Fibroblast of peridontal ligament (primary cell): ENCODE measurements at regions not wholly inside any gene's neighbourhood (a gene's known extent, or its start where the extent isn't known, plus 50 kb on each side); places are given as distances from the start of the nearest gene placed in this dataset.
"Not testable (repeated sequence)": the region's sequence is repeated elsewhere in the genome, so short reads cannot be mapped to it uniquely, and the experiment has no call there.

Experiments
- DNase-seq: peaks from one replicate; pipeline ENCODE4 v3.0.0-alpha.2; 2010; ENCODE audit errors: extremely low read depth

DNA sequence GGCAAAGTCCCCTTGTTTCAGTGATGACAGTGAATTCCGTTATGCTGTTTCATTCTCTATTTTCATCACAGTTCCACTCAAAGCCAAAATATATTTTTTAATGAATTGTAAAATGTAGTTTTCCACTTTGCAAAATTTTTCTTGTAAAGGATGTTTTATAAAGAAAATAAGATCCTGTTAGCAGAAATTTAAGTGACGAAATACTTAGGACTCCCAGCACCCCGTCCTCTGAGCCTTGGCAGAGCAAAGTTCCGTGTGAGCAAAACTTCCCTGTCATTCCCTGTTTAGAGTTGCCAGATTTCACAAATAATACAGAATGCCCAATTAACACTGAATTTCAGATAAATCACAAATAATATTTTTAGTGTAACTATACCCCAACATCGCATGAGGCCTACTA lies 81.0 kb upstream of the RBPJ start:
- no peak for DNase-seq

DNA sequence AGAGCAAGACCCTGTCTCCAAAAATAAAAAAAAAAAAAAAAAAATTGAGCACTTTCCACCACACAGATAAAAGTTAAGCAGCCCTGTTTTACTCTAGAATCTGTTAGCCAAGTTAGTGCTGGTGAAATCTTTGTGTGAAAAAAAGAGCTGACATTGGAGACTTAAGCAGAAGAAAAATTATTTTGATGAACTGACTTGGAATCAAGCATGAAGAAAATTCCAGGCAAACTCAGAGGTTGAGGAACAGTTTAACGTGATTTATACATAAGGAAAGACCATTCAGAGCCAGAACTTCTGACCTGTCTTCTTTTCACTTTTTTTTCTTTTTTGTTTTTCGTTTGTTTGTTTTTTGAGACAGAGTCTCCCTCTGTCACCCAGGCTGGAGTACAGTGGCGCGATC lies 79.6 kb upstream of the RBPJ start:
- no peak for DNase-seq

DNA sequence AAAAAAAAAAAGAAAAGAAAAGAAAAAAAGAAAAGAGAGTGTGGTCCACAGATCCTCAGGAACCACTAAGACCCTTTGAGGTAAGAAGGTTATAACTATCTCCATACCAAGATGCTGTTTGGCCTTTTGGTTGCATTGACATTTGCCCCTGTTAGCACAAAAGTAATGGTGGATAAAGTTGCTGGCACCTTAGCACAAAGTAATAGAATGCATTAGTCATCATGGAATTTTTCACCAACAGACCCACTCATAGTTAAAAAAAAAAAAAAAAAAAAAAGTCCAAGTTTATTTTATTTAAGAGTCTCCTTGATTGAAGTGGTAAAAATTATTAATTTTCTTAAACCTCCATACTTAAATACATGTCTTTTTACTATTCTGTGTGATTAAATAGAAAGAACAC lies 78.4 kb upstream of the RBPJ start:
- DNase-seq: no peak

DNA sequence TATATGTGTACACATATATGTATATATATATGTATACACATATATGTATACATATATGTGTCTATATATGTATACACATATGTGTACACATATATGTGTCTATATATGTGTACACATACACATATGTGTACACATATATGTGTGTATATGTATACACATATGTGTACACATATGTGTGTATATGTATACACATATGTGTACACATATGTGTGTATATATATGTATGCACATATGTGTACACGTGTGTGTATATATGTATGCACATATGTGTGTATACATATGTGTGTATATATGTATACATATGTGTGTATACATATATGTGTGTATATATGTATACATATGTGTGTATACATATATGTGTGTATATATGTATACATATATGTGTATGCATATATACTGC lies 76.7 kb upstream of the RBPJ start:
- DNase-seq: not testable (repeated sequence)

DNA sequence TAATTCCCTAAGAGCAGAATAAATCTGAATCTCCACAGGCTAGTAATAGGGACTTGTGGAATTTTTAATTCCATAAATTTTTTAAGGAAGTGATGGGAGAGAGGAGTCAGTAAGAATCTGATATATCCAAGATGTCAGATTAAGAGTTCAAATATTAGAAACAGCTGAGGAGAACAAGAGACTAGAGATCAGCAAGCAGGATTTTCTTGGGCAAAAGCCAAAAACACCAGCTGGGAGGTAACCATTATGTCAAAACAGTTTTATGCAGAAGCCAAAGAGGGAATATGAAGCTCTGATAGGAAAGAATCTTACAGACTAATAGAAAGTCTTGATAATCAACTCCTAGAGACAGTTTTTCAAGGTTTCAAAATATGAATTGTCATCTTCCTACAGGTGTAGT lies 72.2 kb upstream of the RBPJ start:
- DNase-seq: peak; percentile 95

DNA sequence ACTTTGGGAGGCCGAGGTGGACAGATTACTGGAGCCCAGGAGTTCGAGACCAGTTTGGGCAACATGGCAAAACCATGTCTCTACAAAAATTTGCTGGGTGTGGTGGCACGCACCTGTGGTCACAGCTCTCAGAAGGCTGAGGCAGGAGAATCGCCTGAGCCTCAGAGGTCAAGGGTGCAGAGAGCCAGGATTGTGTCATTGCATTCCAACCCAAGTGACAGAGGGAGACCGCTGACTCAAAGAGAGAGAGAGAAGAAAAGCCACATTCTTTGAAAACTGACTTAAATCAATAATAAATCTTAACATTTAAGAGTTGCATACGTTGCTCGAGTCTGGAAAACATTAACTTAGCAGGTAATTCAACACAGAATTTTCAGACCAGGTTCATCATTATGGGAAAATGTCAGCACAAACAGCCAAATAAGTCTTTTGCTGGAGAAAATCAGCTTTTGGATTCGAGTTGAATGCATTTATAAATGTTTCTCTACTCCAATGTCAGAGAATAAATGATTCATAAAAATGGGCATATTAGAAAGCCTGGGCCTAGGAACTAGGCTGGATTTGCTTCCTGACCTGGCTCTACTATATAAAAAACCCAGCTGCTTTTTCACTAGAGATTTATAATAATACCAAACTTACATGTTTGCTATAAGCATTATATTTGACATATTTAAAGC lies 68.3 kb upstream of the RBPJ start:
- no peak for DNase-seq

DNA sequence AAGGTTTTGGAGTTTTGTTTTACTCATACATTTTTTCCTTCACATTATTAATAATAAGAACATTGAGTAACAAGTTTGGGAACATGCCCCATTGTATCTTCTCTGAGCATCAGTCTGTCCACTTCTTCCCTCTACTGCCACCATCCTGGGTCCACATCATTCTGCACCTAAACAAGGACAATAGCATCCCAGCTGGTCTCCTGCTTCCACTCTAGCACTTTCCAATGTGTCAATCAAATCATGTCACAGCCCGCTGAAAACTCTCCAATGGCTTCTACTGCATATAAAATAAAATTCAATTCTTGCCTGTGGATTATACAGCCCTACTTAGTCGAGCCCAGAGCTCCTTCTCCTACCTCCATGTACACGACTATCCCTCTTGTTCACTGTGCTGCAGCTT lies 66.8 kb upstream of the RBPJ start:
- no peak for DNase-seq

DNA sequence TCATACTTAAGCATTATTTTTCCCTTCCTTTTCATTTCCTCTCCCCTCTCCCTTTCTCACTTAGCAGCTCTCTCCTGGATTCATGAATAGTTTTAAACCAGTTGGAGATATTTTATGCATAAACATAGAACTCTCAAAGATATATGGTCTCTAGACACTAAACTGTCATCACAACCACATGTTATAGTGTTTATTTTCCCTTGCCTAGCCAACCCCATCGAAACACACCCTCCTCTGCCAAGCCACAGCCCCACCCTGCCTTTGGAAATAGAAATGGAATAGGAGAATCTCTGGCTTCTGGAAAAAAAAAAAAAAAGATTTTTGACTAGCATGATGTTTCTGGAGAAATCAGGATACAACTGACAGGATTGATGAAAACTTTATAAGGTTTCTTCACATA lies 64.8 kb upstream of the RBPJ start:
- peak; percentile 91 for DNase-seq

DNA sequence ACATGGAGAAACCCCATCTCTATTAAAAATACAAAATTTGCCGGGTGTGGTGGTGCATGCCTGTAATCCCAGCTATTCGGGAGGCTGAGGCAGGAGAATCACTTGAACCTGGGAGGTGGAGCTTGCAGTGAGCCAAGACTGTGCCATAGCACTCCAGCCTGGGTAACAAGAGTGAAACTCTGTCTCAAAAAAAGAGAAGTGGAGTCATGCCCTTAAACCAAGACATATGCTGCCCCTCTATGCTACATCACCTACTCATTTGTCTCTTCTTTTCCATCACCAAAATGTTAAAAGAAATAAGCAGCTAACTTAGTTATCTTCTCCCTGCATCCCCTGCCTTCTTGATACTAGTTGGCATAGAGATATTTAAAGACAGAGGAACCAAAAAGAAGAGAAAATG lies 63.4 kb upstream of the RBPJ start:
- not testable (repeated sequence) for DNase-seq

DNA sequence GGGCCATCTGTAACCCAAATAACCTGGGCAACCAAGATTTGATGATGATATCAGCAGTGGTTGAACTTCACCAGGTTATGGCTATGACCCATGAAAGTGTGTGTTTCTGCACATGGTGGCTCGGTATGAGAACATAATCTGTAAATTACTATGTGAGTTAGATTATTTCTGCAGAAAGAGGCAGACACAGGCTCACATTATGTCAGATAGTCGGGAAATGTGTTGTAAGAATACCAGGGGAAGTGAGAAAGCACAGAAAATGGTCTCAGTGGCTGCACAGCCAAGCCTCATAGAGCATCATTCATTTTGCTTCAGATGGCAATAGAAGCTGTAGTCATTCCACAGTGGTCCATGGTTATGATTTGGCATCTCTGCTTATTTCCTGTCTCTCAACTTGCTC lies 63.0 kb upstream of the RBPJ start:
- DNase-seq: no peak

DNA sequence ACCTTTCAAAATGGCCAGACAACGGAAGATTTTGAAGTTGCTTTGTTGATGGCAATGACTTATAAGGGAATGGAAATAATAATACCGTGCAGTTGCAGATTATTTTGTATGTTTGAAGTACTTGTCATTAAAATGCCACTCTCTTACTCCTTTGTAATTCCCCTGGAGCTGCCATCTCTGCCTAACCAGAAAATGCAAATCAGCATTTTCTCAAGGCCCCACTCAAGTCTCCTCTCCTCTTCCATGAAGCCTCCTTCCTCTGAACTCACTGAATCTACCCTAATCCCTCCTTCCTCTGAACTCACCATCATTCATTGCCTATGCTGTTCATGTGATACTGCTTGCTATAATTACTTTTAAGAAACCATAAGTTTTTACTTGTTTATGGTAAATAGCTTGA lies 60.2 kb upstream of the RBPJ start:
- DNase-seq: no peak

DNA sequence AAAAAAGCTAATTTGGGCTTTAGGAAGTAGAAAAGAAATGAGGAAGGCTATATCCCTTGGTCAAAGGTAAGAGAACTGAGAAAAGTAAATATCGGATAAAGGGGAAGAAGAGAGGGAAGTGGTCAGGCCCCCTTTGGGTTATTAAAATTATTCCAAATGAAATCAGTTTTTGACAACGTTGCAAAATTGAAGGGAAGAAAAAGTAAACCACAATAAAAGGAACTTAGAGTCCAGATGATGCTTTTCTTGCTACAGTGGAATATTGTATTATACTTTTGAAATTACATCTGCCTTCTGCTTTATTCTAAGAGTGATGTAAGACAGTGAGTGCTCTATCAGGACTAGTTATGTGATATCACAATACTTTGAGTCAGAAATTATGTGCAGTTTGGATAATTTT lies 59.4 kb upstream of the RBPJ start:
- DNase-seq: no peak

DNA sequence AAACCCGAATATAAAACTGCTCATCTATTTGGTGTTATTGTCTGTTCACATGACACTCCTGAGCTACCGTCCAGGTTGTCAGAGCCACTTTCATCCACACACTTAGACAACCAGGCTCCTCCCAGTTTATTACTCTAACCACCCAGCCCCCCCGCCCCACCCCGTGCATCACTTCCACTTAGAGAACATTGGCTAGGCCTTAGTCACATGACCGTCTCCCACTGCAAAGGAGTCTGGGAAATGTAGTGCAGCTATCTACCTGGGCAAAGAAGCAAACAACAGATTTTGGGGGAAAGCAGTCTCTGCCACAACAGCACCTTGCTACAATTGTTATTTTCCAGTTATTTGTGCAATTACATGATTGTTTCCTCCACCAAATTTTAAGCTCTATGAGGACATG lies 57.6 kb upstream of the RBPJ start:
- no peak for DNase-seq

DNA sequence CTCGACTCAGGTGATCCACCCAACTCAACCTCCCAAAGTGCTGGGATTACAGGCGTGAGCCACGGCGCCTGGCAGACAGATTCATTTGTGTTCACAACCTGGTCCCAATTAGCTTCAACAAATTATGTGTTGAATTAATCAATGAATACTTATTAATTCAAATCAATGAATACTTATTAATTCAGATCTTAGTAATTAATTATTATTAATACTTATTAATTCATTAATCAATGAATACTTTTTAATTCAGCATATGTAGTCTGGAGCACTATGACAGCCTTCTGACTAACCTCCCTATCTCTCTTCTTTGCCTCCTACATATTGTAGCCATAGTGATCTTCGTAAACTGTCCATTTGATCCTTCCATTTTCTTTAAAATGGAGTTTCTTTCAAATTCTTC lies 56.7 kb upstream of the RBPJ start:
- DNase-seq: no peak

DNA sequence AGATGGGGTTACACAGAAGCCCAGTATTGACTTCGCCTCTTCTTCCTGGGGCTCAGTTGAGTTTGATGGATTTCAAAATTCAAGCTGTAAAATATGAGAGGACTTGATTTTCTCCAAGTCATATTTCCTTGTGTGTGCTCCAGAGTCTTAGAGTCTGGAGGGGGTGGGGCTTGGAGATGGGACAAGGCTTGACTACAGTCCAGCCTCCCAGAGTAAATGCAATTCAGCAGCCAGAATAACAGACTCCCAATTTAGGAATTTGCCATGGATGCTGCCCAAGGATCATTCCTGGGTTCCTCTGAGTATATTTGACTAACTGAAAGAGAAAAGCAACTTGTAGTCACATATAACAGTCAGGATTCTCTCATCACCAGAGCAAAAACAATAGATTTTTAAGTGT lies 53.7 kb upstream of the RBPJ start:
- DNase-seq: peak; percentile 95

DNA sequence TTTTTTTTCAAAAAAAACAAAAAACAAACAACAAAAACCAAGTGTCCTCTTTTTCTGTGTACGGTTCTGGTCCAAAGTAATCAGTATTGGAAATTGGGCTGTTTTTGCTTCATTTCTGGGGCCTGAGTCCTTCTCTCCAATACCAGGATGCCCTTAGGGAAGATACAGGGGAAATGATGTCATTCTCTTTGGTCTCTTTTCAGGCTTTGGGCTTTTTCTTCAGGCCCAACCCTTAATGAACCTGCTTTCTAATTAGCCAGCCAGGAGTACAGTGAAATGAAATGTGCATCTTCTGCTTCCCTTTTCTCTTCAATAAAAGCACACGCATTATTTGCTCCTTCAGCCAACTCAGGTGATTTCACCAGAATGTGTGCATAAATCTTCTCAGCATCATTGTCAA lies 52.6 kb upstream of the RBPJ start:
- DNase-seq: no peak

DNA sequence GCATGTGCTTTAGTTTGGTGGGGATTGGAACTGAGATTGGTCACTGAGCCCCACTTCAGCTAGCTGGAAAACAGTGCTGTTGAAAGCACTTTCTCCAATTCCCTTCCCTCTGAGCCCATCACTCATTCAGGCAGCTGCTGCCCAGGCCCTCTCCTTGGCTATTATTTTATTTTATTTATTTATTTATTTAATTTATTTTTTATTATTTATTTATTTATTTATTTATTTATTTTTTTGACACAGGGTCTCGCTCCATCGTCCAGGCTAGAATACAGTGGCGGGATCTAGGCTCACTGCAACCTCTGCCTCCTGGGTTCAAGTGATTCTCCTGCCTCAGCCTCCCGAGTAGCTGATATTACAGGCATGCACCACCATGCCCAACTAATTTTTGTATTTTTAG lies 51.8 kb upstream of the RBPJ start:
- DNase-seq: no peak
